GM12878 (cell line): ENCODE measurements at regions not wholly inside any gene's neighbourhood (a gene's known extent, or its start where the extent isn't known, plus 50 kb on each side); places are given as distances from the start of the nearest gene placed in this dataset.

ENCODE experiments used
- CEBPB ChIP-seq, 2 experiments: fragments of 150-350 bp in 1 of 2; IDR thresholded peaks; 2 replicates each; pipeline ENCODE4 v1.6.1; 2012 to 2014; ENCODE audit warnings: low read depth in 2 of 2, low read length in 2 of 2, borderline replicate concordance in 1 of 2, inconsistent platforms in 1 of 2
- EP300 ChIP-seq, 2 experiments: fragments of 150-350 bp in 1 of 2; IDR thresholded peaks; 2 replicates each; pipeline ENCODE4 v1.6.1; 2011 to 2012; ENCODE audit warnings: low read depth in 2 of 2, low read length in 2 of 2, borderline replicate concordance in 1 of 2, improper control_type of control experiment in 1 of 2, inconsistent platforms in 1 of 2; ENCODE audit not compliant: control insufficient read depth in 1 of 2
- EZH2 ChIP-seq: IDR thresholded peaks from 2 replicates; pipeline ENCODE4 v1.6.1; 2012; ENCODE audit warnings: low read depth, mild to moderate bottlenecking, control low read depth, inconsistent platforms, low read length, borderline replicate concordance; ENCODE audit not compliant: control insufficient read depth
- NFXL1 ChIP-seq: fragments of 450-650 bp; IDR thresholded peaks from 2 replicates; pipeline ENCODE4 v1.6.1; 2017; ENCODE audit warnings: antibody characterized with exemption, mild to moderate bottlenecking, borderline replicate concordance
- RAD51 ChIP-seq: fragments of 450-650 bp; IDR thresholded peaks from 2 replicates; pipeline ENCODE4 v1.6.1; 2016; ENCODE audit warnings: moderate library complexity, mild to moderate bottlenecking, inconsistent platforms
- RCOR1 ChIP-seq: conservative IDR thresholded peaks from 2 replicates; pipeline ENCODE4 v1.6.1; 2012; ENCODE audit warnings: low read depth, low read length, improper control_type of control experiment
- SMAD1 ChIP-seq: fragments of 450-650 bp; IDR thresholded peaks from 2 replicates; pipeline ENCODE4 v1.6.1; 2018; ENCODE audit warnings: mild to moderate bottlenecking, low read depth; ENCODE audit not compliant: partially characterized antibody
- SMC3 ChIP-seq: IDR thresholded peaks from 2 replicates; pipeline ENCODE4 v1.6.1; 2011; ENCODE audit warnings: low read length, improper control_type of control experiment, borderline replicate concordance
- TCF3 ChIP-seq: IDR thresholded peaks from 2 replicates; pipeline ENCODE4 v1.6.1; 2012; ENCODE audit warnings: low read depth, mild to moderate bottlenecking, low read length, borderline replicate concordance; ENCODE audit not compliant: insufficient read depth
- ZNF384 ChIP-seq: IDR thresholded peaks from 2 replicates; pipeline ENCODE4 v1.6.1; 2012; ENCODE audit warnings: low read depth, mild to moderate bottlenecking, low read length, improper control_type of control experiment, borderline replicate concordance
- TF ChIP-seq, protein P1 (sequence below), 3 experiments: IDR thresholded peaks in 2 of 3; conservative IDR thresholded peaks in 1 of 3; 2 replicates each; pipeline ENCODE4 v1.5.1; 2011; ENCODE audit warnings: low read depth in 3 of 3, low read length in 3 of 3, mild to moderate bottlenecking in 3 of 3, control low read depth in 2 of 3, moderate library complexity in 2 of 3, inconsistent platforms in 1 of 3, mixed read lengths in 1 of 3; ENCODE audit not compliant: control insufficient read depth in 2 of 3, insufficient read depth in 1 of 3; ENCODE audit errors: extremely low read depth in 1 of 3
- TF ChIP-seq, protein P2 (sequence below): fragments of 450-650 bp; IDR thresholded peaks from 2 replicates; pipeline ENCODE4 v1.6.1; 2016; ENCODE audit warnings: mild to moderate bottlenecking
- TF ChIP-seq, protein P3 (sequence below): fragments of 450-650 bp; IDR thresholded peaks from 2 replicates; pipeline ENCODE4 v1.6.1; 2017; ENCODE audit warnings: antibody characterized with exemption, mild to moderate bottlenecking, moderate library complexity

DNA sequence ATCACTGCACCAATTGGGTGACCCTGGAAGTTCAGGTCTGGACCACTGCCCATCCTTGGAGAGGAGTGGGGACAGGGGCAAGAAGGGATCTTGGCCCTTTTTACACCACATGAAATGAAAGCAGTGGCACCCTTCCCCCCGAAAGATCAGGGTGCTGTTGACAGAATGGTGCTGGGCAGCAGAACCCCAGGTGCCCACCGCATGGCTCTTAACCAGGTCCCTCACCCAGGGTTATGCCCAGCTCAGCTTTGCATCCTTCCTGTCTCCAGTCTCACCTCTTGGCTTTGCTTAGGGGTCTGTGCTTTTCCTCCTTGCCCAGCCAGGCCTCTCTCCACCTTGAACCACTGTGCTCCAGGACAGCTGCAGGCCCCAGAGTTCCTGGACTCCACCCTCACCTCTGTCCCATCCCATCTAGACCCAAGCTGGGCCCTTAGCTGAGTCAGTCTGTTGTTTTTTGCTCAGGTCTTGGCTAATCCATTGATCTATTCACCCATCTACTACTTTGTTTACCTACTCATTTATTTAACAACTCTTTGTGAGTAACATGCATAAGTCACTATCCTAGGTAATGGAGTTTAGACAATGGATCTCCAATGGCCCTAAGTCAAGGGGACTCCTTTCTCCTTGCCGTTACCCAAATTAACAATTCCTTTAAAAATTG lies 77.1 kb upstream of the PRR23E start:
- TF ChIP-seq, protein P1, sequence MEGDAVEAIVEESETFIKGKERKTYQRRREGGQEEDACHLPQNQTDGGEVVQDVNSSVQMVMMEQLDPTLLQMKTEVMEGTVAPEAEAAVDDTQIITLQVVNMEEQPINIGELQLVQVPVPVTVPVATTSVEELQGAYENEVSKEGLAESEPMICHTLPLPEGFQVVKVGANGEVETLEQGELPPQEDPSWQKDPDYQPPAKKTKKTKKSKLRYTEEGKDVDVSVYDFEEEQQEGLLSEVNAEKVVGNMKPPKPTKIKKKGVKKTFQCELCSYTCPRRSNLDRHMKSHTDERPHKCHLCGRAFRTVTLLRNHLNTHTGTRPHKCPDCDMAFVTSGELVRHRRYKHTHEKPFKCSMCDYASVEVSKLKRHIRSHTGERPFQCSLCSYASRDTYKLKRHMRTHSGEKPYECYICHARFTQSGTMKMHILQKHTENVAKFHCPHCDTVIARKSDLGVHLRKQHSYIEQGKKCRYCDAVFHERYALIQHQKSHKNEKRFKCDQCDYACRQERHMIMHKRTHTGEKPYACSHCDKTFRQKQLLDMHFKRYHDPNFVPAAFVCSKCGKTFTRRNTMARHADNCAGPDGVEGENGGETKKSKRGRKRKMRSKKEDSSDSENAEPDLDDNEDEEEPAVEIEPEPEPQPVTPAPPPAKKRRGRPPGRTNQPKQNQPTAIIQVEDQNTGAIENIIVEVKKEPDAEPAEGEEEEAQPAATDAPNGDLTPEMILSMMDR (IDR thresholded peaks at IDR 0.05 in 2 of 3, conservative IDR thresholded peaks at IDR 0.05 in 1 of 3; ENCODE audit: control insufficient read depth in 2 of 3, extremely low read depth in 1 of 3, insufficient read depth in 1 of 3, low read depth in 3 of 3, low read length in 3 of 3): no peak
- TF ChIP-seq SMC3 (no peak), RAD51 (no peak), RCOR1 (no peak), TCF3 (no peak), EZH2 (no peak), EP300 (IDR thresholded peaks at IDR 0.05; ENCODE audit: borderline replicate concordance in 1 of 2, control insufficient read depth in 1 of 2, low read depth in 2 of 2, low read length in 2 of 2) (no peak), NFXL1 (no peak), CEBPB (IDR thresholded peaks at IDR 0.05; ENCODE audit: borderline replicate concordance in 1 of 2, low read depth in 2 of 2, low read length in 2 of 2) (no peak), ZNF384 (no peak), SMAD1 (no peak)
- TF ChIP-seq, protein P2, sequence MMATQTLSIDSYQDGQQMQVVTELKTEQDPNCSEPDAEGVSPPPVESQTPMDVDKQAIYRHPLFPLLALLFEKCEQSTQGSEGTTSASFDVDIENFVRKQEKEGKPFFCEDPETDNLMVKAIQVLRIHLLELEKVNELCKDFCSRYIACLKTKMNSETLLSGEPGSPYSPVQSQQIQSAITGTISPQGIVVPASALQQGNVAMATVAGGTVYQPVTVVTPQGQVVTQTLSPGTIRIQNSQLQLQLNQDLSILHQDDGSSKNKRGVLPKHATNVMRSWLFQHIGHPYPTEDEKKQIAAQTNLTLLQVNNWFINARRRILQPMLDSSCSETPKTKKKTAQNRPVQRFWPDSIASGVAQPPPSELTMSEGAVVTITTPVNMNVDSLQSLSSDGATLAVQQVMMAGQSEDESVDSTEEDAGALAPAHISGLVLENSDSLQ: no peak
- TF ChIP-seq, protein P3, sequence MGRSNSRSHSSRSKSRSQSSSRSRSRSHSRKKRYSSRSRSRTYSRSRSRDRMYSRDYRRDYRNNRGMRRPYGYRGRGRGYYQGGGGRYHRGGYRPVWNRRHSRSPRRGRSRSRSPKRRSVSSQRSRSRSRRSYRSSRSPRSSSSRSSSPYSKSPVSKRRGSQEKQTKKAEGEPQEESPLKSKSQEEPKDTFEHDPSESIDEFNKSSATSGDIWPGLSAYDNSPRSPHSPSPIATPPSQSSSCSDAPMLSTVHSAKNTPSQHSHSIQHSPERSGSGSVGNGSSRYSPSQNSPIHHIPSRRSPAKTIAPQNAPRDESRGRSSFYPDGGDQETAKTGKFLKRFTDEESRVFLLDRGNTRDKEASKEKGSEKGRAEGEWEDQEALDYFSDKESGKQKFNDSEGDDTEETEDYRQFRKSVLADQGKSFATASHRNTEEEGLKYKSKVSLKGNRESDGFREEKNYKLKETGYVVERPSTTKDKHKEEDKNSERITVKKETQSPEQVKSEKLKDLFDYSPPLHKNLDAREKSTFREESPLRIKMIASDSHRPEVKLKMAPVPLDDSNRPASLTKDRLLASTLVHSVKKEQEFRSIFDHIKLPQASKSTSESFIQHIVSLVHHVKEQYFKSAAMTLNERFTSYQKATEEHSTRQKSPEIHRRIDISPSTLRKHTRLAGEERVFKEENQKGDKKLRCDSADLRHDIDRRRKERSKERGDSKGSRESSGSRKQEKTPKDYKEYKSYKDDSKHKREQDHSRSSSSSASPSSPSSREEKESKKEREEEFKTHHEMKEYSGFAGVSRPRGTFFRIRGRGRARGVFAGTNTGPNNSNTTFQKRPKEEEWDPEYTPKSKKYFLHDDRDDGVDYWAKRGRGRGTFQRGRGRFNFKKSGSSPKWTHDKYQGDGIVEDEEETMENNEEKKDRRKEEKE: no peak
